ENCODE measurements at regions not wholly inside any gene's neighbourhood (a gene's known extent, or its start where the extent isn't known, plus 50 kb on each side); places are given as distances from the start of the nearest gene placed in this dataset.

DNA sequence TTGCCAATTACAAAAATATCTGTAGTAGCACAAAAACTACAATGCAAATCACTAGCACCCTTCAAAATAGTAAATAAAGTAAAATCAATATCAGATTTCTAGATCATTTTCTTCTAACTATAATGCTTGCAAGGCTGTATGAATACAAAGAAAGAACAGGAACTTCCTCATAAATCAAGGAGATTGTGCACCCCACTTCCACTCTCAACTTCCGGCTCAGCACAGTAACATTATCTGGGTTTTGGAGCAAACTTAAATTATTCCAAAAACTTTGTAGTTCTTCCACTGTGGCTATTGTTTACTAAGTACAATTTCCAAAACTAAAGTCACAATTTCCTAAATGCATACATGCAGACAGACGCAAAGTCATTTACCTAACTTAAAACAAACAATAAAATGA lies 778.3 kb upstream of the SLC10A2 start:
- DNase-seq = no peak
- H3K27ac ChIP-seq = no peak overlapping the region
- no peaks in the 10 kb centered on the region for H3K36me3 ChIP-seq (replicated peaks)
- H3K27me3 ChIP-seq (replicated peaks) = no peaks in the 10 kb centered on the region
- H3K4me3 ChIP-seq (ENCODE audit: low read depth, low read length) = no peak overlapping the region
- in situ Hi-C loops (cut with HindIII; ENCODE audit: low pct_ligation_motif_present, low sequenced_read_pairs) = no loop called here
- TF ChIP-seq, protein P1, sequence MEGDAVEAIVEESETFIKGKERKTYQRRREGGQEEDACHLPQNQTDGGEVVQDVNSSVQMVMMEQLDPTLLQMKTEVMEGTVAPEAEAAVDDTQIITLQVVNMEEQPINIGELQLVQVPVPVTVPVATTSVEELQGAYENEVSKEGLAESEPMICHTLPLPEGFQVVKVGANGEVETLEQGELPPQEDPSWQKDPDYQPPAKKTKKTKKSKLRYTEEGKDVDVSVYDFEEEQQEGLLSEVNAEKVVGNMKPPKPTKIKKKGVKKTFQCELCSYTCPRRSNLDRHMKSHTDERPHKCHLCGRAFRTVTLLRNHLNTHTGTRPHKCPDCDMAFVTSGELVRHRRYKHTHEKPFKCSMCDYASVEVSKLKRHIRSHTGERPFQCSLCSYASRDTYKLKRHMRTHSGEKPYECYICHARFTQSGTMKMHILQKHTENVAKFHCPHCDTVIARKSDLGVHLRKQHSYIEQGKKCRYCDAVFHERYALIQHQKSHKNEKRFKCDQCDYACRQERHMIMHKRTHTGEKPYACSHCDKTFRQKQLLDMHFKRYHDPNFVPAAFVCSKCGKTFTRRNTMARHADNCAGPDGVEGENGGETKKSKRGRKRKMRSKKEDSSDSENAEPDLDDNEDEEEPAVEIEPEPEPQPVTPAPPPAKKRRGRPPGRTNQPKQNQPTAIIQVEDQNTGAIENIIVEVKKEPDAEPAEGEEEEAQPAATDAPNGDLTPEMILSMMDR (IDR thresholded peaks at IDR 0.05; ENCODE audit: low read depth, low read length, missing control alignments) = no peak

DNA sequence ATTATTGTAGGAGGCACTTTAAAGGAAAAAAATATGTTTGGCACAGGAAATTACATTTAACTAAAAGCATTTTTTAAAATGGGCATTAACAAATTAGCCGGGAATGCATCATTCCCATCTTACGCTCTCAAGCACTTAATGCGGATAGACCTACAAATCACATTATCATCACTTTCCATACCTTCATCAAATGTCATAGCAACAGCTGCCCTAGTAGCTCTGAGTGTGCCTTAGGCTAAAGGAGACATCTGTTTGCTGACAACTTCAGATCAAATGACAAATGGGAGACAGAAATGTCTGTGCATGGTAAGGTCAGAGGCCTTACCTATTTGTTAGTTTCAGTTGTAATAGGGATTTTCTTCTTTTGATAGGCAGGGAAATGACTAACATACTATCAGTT lies 773.2 kb upstream of the SLC10A2 start:
- in situ Hi-C loops (cut with HindIII; ENCODE audit: low pct_ligation_motif_present, low sequenced_read_pairs) = no loop called here
- TF ChIP-seq, protein P1 (IDR thresholded peaks at IDR 0.05; ENCODE audit: low read depth, low read length, missing control alignments) = no peak
- H3K27ac ChIP-seq = no peak overlapping the region
- no peak for DNase-seq
- H3K27me3 ChIP-seq (replicated peaks) = no peaks in the 10 kb centered on the region
- H3K36me3 ChIP-seq (replicated peaks) = no peaks in the 10 kb centered on the region
- no peak overlapping the region for H3K4me3 ChIP-seq (ENCODE audit: low read depth, low read length)

DNA sequence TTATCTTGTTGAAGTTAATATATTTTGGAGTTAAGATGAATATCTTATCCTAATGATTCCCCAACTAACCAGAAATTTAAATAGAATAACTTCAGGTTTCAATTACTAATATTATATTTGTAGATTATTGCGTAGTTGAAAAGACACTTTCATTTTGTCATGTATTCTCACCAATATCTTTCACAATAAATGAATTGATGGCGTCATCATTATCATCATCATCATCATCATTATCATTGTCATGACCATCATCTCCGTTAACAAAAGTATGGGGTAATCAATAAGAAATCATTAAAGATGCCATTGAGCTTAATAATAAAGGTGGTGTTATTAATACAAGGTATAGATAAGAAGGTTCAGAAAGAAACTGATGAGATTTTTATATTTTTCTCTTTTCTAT lies 768.8 kb upstream of the SLC10A2 start:
- H3K4me3 ChIP-seq (ENCODE audit: low read depth, low read length) = no peak overlapping the region
- TF ChIP-seq, protein P1 (IDR thresholded peaks at IDR 0.05; ENCODE audit: low read depth, low read length, missing control alignments) = no peak
- in situ Hi-C loops (cut with HindIII; ENCODE audit: low pct_ligation_motif_present, low sequenced_read_pairs) = no loop called here
- no peaks in the 10 kb centered on the region for H3K27me3 ChIP-seq (replicated peaks)
- no peak overlapping the region for H3K27ac ChIP-seq
- DNase-seq = no peak
- no peaks in the 10 kb centered on the region for H3K36me3 ChIP-seq (replicated peaks)

DNA sequence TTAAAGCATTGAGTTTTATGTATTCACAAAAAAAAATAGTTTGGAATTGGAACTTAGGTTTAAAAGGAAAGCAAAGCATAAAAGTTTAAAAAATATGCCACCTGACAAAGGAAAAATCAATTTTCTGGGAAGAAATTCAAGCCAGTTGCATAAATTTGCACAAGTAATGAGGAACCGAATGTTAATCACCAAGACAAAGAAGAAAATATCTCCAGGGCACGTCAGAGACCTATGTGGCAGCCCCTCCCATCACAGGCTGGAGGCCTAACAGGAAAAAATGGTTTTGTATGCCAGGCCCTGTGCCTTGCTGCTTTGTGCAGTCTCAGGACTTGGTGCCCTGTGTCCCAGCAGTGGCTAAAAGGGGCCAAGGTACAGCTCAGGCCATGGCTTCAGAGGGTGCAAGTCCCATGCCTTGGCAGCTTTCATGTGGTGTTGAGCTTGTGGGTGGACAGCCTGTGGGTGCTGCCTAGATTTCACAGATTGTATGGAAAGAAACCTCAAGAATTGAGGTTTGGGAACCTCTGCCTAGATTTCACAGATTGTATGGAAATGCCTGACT lies 767.2 kb upstream of the SLC10A2 start:
- no peak for DNase-seq
- Histone ChIP-seq H3K27ac (no peak overlapping the region), H3K4me3 (ENCODE audit: low read depth, low read length) (no peak overlapping the region), H3K27me3 (replicated peaks) (no peaks in the 10 kb centered on the region), H3K36me3 (replicated peaks) (no peaks in the 10 kb centered on the region)
- TF ChIP-seq, protein P1 (IDR thresholded peaks at IDR 0.05; ENCODE audit: low read depth, low read length, missing control alignments) = no peak
- in situ Hi-C loops (cut with HindIII; ENCODE audit: low pct_ligation_motif_present, low sequenced_read_pairs) = no loop called here

DNA sequence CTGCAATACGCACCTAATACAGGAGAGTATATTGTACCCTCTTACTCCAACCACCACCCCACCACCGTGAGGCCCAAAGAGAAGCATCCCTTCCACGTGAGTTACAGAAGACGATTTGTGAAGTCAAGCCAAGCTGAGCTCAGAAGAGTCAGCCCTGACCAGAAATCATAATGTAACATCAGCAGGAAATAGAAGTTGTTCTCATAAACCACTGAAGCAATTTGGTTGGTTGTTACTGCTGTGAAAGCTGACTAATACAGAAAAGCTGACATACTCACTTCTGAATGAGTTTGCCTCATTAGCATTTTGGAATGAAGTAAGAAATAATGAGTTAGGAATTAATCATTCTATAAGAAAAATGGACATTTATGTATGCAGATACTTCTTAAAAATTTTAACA lies 749.4 kb upstream of the SLC10A2 start:
- in situ Hi-C loops (cut with HindIII; ENCODE audit: low pct_ligation_motif_present, low sequenced_read_pairs) = no loop called here
- H3K4me3 ChIP-seq (ENCODE audit: low read depth, low read length) = no peak overlapping the region
- H3K36me3 ChIP-seq (replicated peaks) = no peaks in the 10 kb centered on the region
- no peaks in the 10 kb centered on the region for H3K27me3 ChIP-seq (replicated peaks)
- H3K27ac ChIP-seq = no peak overlapping the region
- DNase-seq = peak; percentile 11
- TF ChIP-seq, protein P1 (IDR thresholded peaks at IDR 0.05; ENCODE audit: low read depth, low read length, missing control alignments) = no peak

DNA sequence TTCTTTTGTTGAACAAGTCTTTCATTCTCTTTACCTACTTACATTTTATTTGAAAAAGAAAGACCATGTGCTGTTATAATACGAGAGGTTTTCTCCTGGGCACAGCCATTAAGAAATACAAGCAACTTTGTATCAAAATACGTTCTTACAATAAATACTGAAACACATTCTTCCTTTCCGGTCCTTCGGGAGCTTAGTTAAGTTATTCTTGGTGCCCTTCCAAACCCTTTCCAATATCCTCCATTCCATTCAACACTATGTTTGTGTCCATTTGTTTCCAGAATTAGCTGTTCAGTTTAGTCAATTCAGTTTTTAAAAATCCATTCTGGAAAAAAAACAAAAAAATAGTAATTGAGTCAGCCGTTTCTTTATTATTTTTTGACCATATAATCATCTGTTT lies 746.8 kb upstream of the SLC10A2 start:
- Histone ChIP-seq H3K27ac (no peak overlapping the region), H3K36me3 (replicated peaks) (no peaks in the 10 kb centered on the region), H3K4me3 (ENCODE audit: low read depth, low read length) (no peak overlapping the region), H3K27me3 (replicated peaks) (no peaks in the 10 kb centered on the region)
- in situ Hi-C loops (cut with HindIII; ENCODE audit: low pct_ligation_motif_present, low sequenced_read_pairs) = no loop called here
- TF ChIP-seq, protein P1 (IDR thresholded peaks at IDR 0.05; ENCODE audit: low read depth, low read length, missing control alignments) = no peak
- peak; percentile 15 for DNase-seq

All from brain microvascular endothelial cell (primary cell).